ENCODE measurements at regions not wholly inside any gene's neighbourhood (a gene's known extent, or its start where the extent isn't known, plus 50 kb on each side); places are given as distances from the start of the nearest gene placed in this dataset.

GRCh38 chr15:26156051-26156450 is 292.9 kb upstream of the ATP10A start:
- H3K9ac ChIP-seq (ENCODE audit: low read depth in 1 of 3, low read length in 3 of 3), result no peak overlapping the region
- H3K4me1 ChIP-seq (ENCODE audit: control insufficient read depth in 3 of 3, insufficient read depth in 3 of 3, low read length in 3 of 3), result no peaks in the 10 kb centered on the region
- peaks cover 0 to 2% (median 0%) of the 10 kb centered on the region in 3 donors for H3K9me3 ChIP-seq (ENCODE audit: control insufficient read depth in 3 of 3, low read length in 3 of 3)
- H3K36me3 ChIP-seq (ENCODE audit: control insufficient read depth in 3 of 3, insufficient read depth in 3 of 3, low read length in 3 of 3), result no peaks in the 10 kb centered on the region
- H3K27me3 ChIP-seq (ENCODE audit: control insufficient read depth in 3 of 3, insufficient read depth in 3 of 3, low read length in 3 of 3), result peaks cover 0 to 3% (median 0%) of the 10 kb centered on the region in 3 donors
- no peak overlapping the region for H3K4me3 ChIP-seq (ENCODE audit: low read length in 3 of 3)
- no peak overlapping the region for H3K27ac ChIP-seq (ENCODE audit: low read depth, low read length)

- no peak overlapping the region for H3K27ac ChIP-seq (ENCODE audit: low read depth, low read length)
- H3K4me1 ChIP-seq (ENCODE audit: control insufficient read depth in 3 of 3, insufficient read depth in 3 of 3, low read length in 3 of 3), result no peaks in the 10 kb centered on the region
- H3K27me3 ChIP-seq (ENCODE audit: control insufficient read depth in 3 of 3, insufficient read depth in 3 of 3, low read length in 3 of 3), result peaks cover 0 to 12% (median 0%) of the 10 kb centered on the region in 3 donors
- no peak overlapping the region for H3K9ac ChIP-seq (ENCODE audit: low read depth in 1 of 3, low read length in 3 of 3)
- no peaks in the 10 kb centered on the region for H3K9me3 ChIP-seq (ENCODE audit: control insufficient read depth in 3 of 3, low read length in 3 of 3)
- H3K36me3 ChIP-seq (ENCODE audit: control insufficient read depth in 3 of 3, insufficient read depth in 3 of 3, low read length in 3 of 3), result no peaks in the 10 kb centered on the region
- H3K4me3 ChIP-seq (ENCODE audit: low read length in 3 of 3), result no peak overlapping the region
These were observed 285.2 kb upstream of the ATP10A start for GRCh38 chr15:26148156-26148860.

GRCh38 chr15:26146202-26146601 is 283.1 kb upstream of the ATP10A start:
- no peaks in the 10 kb centered on the region for H3K9me3 ChIP-seq (ENCODE audit: control insufficient read depth in 3 of 3, low read length in 3 of 3)

GRCh38 chr15:26145796-26146195 is 282.7 kb upstream of the ATP10A start:
- H3K4me1 ChIP-seq (ENCODE audit: control insufficient read depth in 3 of 3, insufficient read depth in 3 of 3, low read length in 3 of 3), result no peaks in the 10 kb centered on the region
- H3K27ac ChIP-seq (ENCODE audit: low read depth, low read length), result no peak overlapping the region
- H3K9ac ChIP-seq (ENCODE audit: low read depth in 1 of 3, low read length in 3 of 3), result no peak overlapping the region
- H3K36me3 ChIP-seq (ENCODE audit: control insufficient read depth in 3 of 3, insufficient read depth in 3 of 3, low read length in 3 of 3), result no peaks in the 10 kb centered on the region
- H3K27me3 ChIP-seq (ENCODE audit: control insufficient read depth in 3 of 3, insufficient read depth in 3 of 3, low read length in 3 of 3), result peaks cover 0 to 12% (median 0%) of the 10 kb centered on the region in 3 donors
- H3K4me3 ChIP-seq (ENCODE audit: low read length in 3 of 3), result no peak overlapping the region
- H3K9me3 ChIP-seq (ENCODE audit: control insufficient read depth in 3 of 3, low read length in 3 of 3), result no peaks in the 10 kb centered on the region

More at GRCh38 chr15:26146202-26146601, 283.1 kb upstream of the ATP10A start:
- H3K36me3 ChIP-seq (ENCODE audit: control insufficient read depth in 3 of 3, insufficient read depth in 3 of 3, low read length in 3 of 3), result no peaks in the 10 kb centered on the region
- no peak overlapping the region for H3K27ac ChIP-seq (ENCODE audit: low read depth, low read length)
- H3K4me1 ChIP-seq (ENCODE audit: control insufficient read depth in 3 of 3, insufficient read depth in 3 of 3, low read length in 3 of 3), result no peaks in the 10 kb centered on the region
- H3K9ac ChIP-seq (ENCODE audit: low read depth in 1 of 3, low read length in 3 of 3), result no peak overlapping the region
- no peak overlapping the region for H3K4me3 ChIP-seq (ENCODE audit: low read length in 3 of 3)
- H3K27me3 ChIP-seq (ENCODE audit: control insufficient read depth in 3 of 3, insufficient read depth in 3 of 3, low read length in 3 of 3), result peaks cover 0 to 12% (median 0%) of the 10 kb centered on the region in 3 donors

GRCh38 chr15:26144836-26145235 is 281.7 kb upstream of the ATP10A start:
- H3K27ac ChIP-seq (ENCODE audit: low read depth, low read length), result no peak overlapping the region
- no peaks in the 10 kb centered on the region for H3K36me3 ChIP-seq (ENCODE audit: control insufficient read depth in 3 of 3, insufficient read depth in 3 of 3, low read length in 3 of 3)
- no peaks in the 10 kb centered on the region for H3K9me3 ChIP-seq (ENCODE audit: control insufficient read depth in 3 of 3, low read length in 3 of 3)
- peaks cover 0 to 12% (median 0%) of the 10 kb centered on the region in 3 donors for H3K27me3 ChIP-seq (ENCODE audit: control insufficient read depth in 3 of 3, insufficient read depth in 3 of 3, low read length in 3 of 3)
- no peak overlapping the region for H3K9ac ChIP-seq (ENCODE audit: low read depth in 1 of 3, low read length in 3 of 3)
- H3K4me3 ChIP-seq (ENCODE audit: low read length in 3 of 3), result no peak overlapping the region
- no peaks in the 10 kb centered on the region for H3K4me1 ChIP-seq (ENCODE audit: control insufficient read depth in 3 of 3, insufficient read depth in 3 of 3, low read length in 3 of 3)

- H3K9me3 ChIP-seq (ENCODE audit: control insufficient read depth in 3 of 3, low read length in 3 of 3), result no peaks in the 10 kb centered on the region
- H3K4me1 ChIP-seq (ENCODE audit: control insufficient read depth in 3 of 3, insufficient read depth in 3 of 3, low read length in 3 of 3), result no peaks in the 10 kb centered on the region
- H3K4me3 ChIP-seq (ENCODE audit: low read length in 3 of 3), result no peak overlapping the region
- no peaks in the 10 kb centered on the region for H3K36me3 ChIP-seq (ENCODE audit: control insufficient read depth in 3 of 3, insufficient read depth in 3 of 3, low read length in 3 of 3)
- H3K27ac ChIP-seq (ENCODE audit: low read depth, low read length), result no peak overlapping the region
- H3K27me3 ChIP-seq (ENCODE audit: control insufficient read depth in 3 of 3, insufficient read depth in 3 of 3, low read length in 3 of 3), result peaks cover 0 to 9% (median 0%) of the 10 kb centered on the region in 3 donors
- no peak overlapping the region for H3K9ac ChIP-seq (ENCODE audit: low read depth in 1 of 3, low read length in 3 of 3)
These were observed 280.1 kb upstream of the ATP10A start for GRCh38 chr15:26143221-26143620.

GRCh38 chr15:26134812-26135211 is 271.7 kb upstream of the ATP10A start:
- Histone ChIP-seq H3K4me3 (ENCODE audit: low read length in 3 of 3) (no peak overlapping the region), H3K36me3 (ENCODE audit: control insufficient read depth in 3 of 3, insufficient read depth in 3 of 3, low read length in 3 of 3) (no peaks in the 10 kb centered on the region), H3K9me3 (ENCODE audit: control insufficient read depth in 3 of 3, low read length in 3 of 3) (no peaks in the 10 kb centered on the region), H3K27ac (ENCODE audit: low read depth, low read length) (no peak overlapping the region), H3K4me1 (ENCODE audit: control insufficient read depth in 3 of 3, insufficient read depth in 3 of 3, low read length in 3 of 3) (no peaks in the 10 kb centered on the region), H3K9ac (ENCODE audit: low read depth in 1 of 3, low read length in 3 of 3) (no peak overlapping the region), H3K27me3 (ENCODE audit: control insufficient read depth in 3 of 3, insufficient read depth in 3 of 3, low read length in 3 of 3) (peaks cover 0 to 3% (median 0%) of the 10 kb centered on the region in 3 donors)

- H3K27me3 ChIP-seq (ENCODE audit: control insufficient read depth in 3 of 3, insufficient read depth in 3 of 3, low read length in 3 of 3), result peaks cover 0 to 3% (median 0%) of the 10 kb centered on the region in 3 donors
- no peaks in the 10 kb centered on the region for H3K4me1 ChIP-seq (ENCODE audit: control insufficient read depth in 3 of 3, insufficient read depth in 3 of 3, low read length in 3 of 3)
- no peak overlapping the region for H3K4me3 ChIP-seq (ENCODE audit: low read length in 3 of 3)
- H3K27ac ChIP-seq (ENCODE audit: low read depth, low read length), result no peak overlapping the region
- H3K36me3 ChIP-seq (ENCODE audit: control insufficient read depth in 3 of 3, insufficient read depth in 3 of 3, low read length in 3 of 3), result no peaks in the 10 kb centered on the region
- no peaks in the 10 kb centered on the region for H3K9me3 ChIP-seq (ENCODE audit: control insufficient read depth in 3 of 3, low read length in 3 of 3)
- H3K9ac ChIP-seq (ENCODE audit: low read depth in 1 of 3, low read length in 3 of 3), result no peak overlapping the region
These were observed 271.0 kb upstream of the ATP10A start for GRCh38 chr15:26134152-26134551.

GRCh38 chr15:26132811-26133210 is 269.7 kb upstream of the ATP10A start:
- Histone ChIP-seq H3K27me3 (ENCODE audit: control insufficient read depth in 3 of 3, insufficient read depth in 3 of 3, low read length in 3 of 3) (peaks cover 0 to 3% (median under 1%) of the 10 kb centered on the region in 3 donors), H3K36me3 (ENCODE audit: control insufficient read depth in 3 of 3, insufficient read depth in 3 of 3, low read length in 3 of 3) (no peaks in the 10 kb centered on the region), H3K4me1 (ENCODE audit: control insufficient read depth in 3 of 3, insufficient read depth in 3 of 3, low read length in 3 of 3) (no peaks in the 10 kb centered on the region)

GRCh38 chr15:26129852-26130251 is 266.7 kb upstream of the ATP10A start:
- Histone ChIP-seq H3K4me3 (ENCODE audit: low read length in 3 of 3) (no peak overlapping the region), H3K27ac (ENCODE audit: low read depth, low read length) (no peak overlapping the region), H3K4me1 (ENCODE audit: control insufficient read depth in 3 of 3, insufficient read depth in 3 of 3, low read length in 3 of 3) (no peaks in the 10 kb centered on the region), H3K9me3 (ENCODE audit: control insufficient read depth in 3 of 3, low read length in 3 of 3) (no peaks in the 10 kb centered on the region), H3K9ac (ENCODE audit: low read depth in 1 of 3, low read length in 3 of 3) (no peak overlapping the region), H3K36me3 (ENCODE audit: control insufficient read depth in 3 of 3, insufficient read depth in 3 of 3, low read length in 3 of 3) (no peaks in the 10 kb centered on the region), H3K27me3 (ENCODE audit: control insufficient read depth in 3 of 3, insufficient read depth in 3 of 3, low read length in 3 of 3) (peaks cover 0 to 7% (median 3%) of the 10 kb centered on the region in 3 donors)

More at GRCh38 chr15:26132811-26133210, 269.7 kb upstream of the ATP10A start:
- Histone ChIP-seq H3K9me3 (ENCODE audit: control insufficient read depth in 3 of 3, low read length in 3 of 3) (no peaks in the 10 kb centered on the region), H3K4me3 (ENCODE audit: low read length in 3 of 3) (no peak overlapping the region), H3K9ac (ENCODE audit: low read depth in 1 of 3, low read length in 3 of 3) (no peak overlapping the region), H3K27ac (ENCODE audit: low read depth, low read length) (no peak overlapping the region)
